C4-2B (cell line): ENCODE measurements at regions not wholly inside any gene's neighbourhood (a gene's known extent, or its start where the extent isn't known, plus 50 kb on each side); places are given as distances from the start of the nearest gene placed in this dataset.

Experiments
- H3K27ac ChIP-seq: fragments of 450-650 bp; 2 replicates; pipeline ENCODE4 v1.5.1; 2017
- CTCF ChIP-seq: fragments of 450-650 bp; conservative IDR thresholded peaks from 2 replicates; pipeline ENCODE4 v1.5.1; 2017; ENCODE audit warnings: mild to moderate bottlenecking
- ZFX ChIP-seq: fragments of 450-650 bp; IDR thresholded peaks from 2 replicates; pipeline ENCODE4 v1.6.1; 2017

GRCh38 chr3:40923143-40923542, 276.2 kb upstream of the CTNNB1 start:
- TF ChIP-seq ZFX (no peak), CTCF (no peak)
- no peak overlapping the region for H3K27ac ChIP-seq

- H3K27ac ChIP-seq: no peak overlapping the region; the same call in 1 of the 2 replicates
- TF ChIP-seq CTCF (no peak), ZFX (no peak)
These were observed 275.7 kb upstream of the CTNNB1 start for GRCh38 chr3:40923651-40924050.

- TF ChIP-seq ZFX (no peak), CTCF (no peak)
These were observed 274.7 kb upstream of the CTNNB1 start for GRCh38 chr3:40924559-40925141.

GRCh38 chr3:40925231-40925630, 274.1 kb upstream of the CTNNB1 start:
- TF ChIP-seq CTCF (no peak), ZFX (no peak)
- no peak overlapping the region; the same call in 1 of the 2 replicates for H3K27ac ChIP-seq

More at GRCh38 chr3:40924559-40925141, 274.7 kb upstream of the CTNNB1 start:
- H3K27ac ChIP-seq: peak overlapping the region; percentile 48

GRCh38 chr3:40930131-40930538, 269.2 kb upstream of the CTNNB1 start:
- TF ChIP-seq CTCF (no peak), ZFX (no peak)
- H3K27ac ChIP-seq: no peak overlapping the region

GRCh38 chr3:40930756-40931155, 268.5 kb upstream of the CTNNB1 start:
- H3K27ac ChIP-seq: no peak overlapping the region
- TF ChIP-seq ZFX (no peak), CTCF (no peak)

GRCh38 chr3:40938591-40938990, 260.7 kb upstream of the CTNNB1 start:
- no peak for TF ChIP-seq CTCF
- no peak for TF ChIP-seq ZFX
- no peak overlapping the region for H3K27ac ChIP-seq
